Prostate gland (tissue), 2 donors: ENCODE measurements at regions not wholly inside any gene's neighbourhood (a gene's known extent, or its start where the extent isn't known, plus 50 kb on each side); places are given as distances from the start of the nearest gene placed in this dataset.

Experiments used
- DNase-seq: peaks from one replicate; pipeline ENCODE4 v3.0.0-alpha.2; 2019; ENCODE audit warnings: low spot score
- H3K27ac ChIP-seq, 2 donors: fragments of 200-600 bp; sonication (generic); 2 replicates each; pipeline ENCODE4 v1.5.1; 2017 to 2019
- H3K27me3 ChIP-seq: fragments of 200-600 bp; sonication (generic); replicated peaks from 2 replicates; pipeline ENCODE4 v1.5.1; 2019; ENCODE audit not compliant: insufficient read depth
- H3K36me3 ChIP-seq, 2 donors: fragments of 200-600 bp; sonication (generic); 1 replicate in 1 of 2; 2 replicates in 1 of 2; pipeline versions ENCODE4 v1.5.1 to v1.8.1; 2017 to 2019
- H3K4me1 ChIP-seq: fragments of 200-600 bp; sonication (generic); replicated peaks from 2 replicates; pipeline ENCODE4 v1.5.1; 2019
- H3K4me3 ChIP-seq, 2 donors: fragments of 200-600 bp; sonication (generic); 2 replicates each; pipeline ENCODE4 v1.5.1; 2017 to 2019
- H3K9me3 ChIP-seq: fragments of 200-600 bp; sonication (generic); 2 replicates; pipeline ENCODE4 v1.5.1; 2017
- CTCF ChIP-seq, 4 experiments: fragments of 200-600 bp in 2 of 4; fragments of 450-650 bp in 2 of 4; sonication (generic) in 2 of 4; IDR thresholded peaks; 1 replicate in 3 of 4; 2 replicates in 1 of 4; pipeline ENCODE4 v1.5.1; 2016 to 2019; ENCODE audit warnings: antibody characterized with exemption in 4 of 4, mild to moderate bottlenecking in 2 of 4, moderate library complexity in 2 of 4
- POLR2A ChIP-seq: fragments of 450-650 bp; IDR thresholded peaks from one replicate; pipeline ENCODE4 v1.6.1; 2016; ENCODE audit warnings: antibody characterized with exemption, mild to moderate bottlenecking
- POLR2AphosphoS5 ChIP-seq: sonication (generic); formaldehyde crosslinking; IDR thresholded peaks from one replicate; pipeline ENCODE4 v1.6.1; 2017; ENCODE audit warnings: antibody characterized with exemption
- WGBS: methylation state at CpG from one replicate; pipeline ENCODE4 v1.1.5; 2018; 5-methylcytosine and 5-hydroxymethylcytosine counted together
- intact Hi-C: fragments of 100-400 bp; cut with DNase I; formaldehyde crosslinking; loops from one replicate; pipeline ENCODE4 v1.14.2; 2022

DNA sequence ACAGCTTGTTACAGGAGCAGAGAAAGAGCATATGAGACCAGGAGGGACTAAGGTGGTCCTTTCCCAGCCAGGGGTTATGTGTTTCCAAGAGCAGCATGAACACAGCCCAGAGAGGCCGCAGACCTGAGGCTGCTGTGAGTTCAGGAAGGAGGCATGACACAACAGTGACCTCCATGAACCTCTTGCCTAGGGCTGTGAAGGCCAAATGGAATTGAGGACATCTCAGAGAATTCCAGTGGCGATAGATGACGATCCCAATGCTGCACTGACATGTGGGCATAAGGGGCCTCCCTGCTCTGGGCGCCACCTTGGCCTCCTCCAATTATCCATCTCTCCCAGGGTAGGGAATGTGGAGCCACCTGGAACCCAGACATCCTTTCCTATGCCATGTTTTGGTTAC lies 79.9 kb upstream of the FUCA2 start:
- intact Hi-C loops, result no loop called here
- DNase-seq, result no peak
- Histone ChIP-seq H3K4me1 (no peaks in the 10 kb centered on the region), H3K27ac (no peak overlapping the region), H3K27me3 (no peaks in the 10 kb centered on the region), H3K4me3 (no peak overlapping the region), H3K9me3 (no peaks in the 10 kb centered on the region), H3K36me3 (no peaks in the 10 kb centered on the region)
- 95% methylated on average over 4 of the region's 4 CpGs for WGBS
- TF ChIP-seq POLR2AphosphoS5, result no peak
- no peak for TF ChIP-seq POLR2A
- no peak for TF ChIP-seq CTCF (IDR thresholded peaks at IDR 0.05)

- Histone ChIP-seq H3K9me3 (no peaks in the 10 kb centered on the region), H3K27me3 (no peaks in the 10 kb centered on the region), H3K4me3 (no peak overlapping the region), H3K4me1 (no peaks in the 10 kb centered on the region), H3K36me3 (no peaks in the 10 kb centered on the region), H3K27ac (no peak overlapping the region)
- WGBS, result 91% methylated on average over 4 of the region's 4 CpGs
- DNase-seq, result no peak
- intact Hi-C loops, result no loop called here
- TF ChIP-seq POLR2AphosphoS5, result no peak
- TF ChIP-seq CTCF (IDR thresholded peaks at IDR 0.05), result no peak
- TF ChIP-seq POLR2A, result no peak
Measured at GRCh38 chr6:143589162-143589561, 77.6 kb upstream of the FUCA2 start.

DNA sequence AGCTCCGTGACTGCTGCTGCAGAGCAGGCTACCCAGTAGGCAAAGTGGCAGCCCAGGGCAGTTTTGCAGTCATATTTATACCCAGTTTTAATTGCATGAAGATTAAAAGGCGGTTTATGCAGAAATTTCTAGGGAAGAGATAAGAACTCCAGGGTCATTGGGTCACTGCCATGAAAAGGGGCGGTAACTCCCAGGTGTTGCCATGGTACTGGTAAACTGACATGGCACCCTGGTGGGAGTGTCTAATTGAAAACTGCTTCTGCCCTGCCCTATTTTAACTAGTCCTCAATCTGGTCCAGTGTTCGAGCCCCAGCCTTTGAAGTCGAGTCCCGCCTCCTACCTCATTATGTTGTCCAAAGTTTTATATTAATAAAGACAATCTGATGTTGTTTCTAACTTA lies 75.0 kb upstream of the FUCA2 start:
- no peak overlapping the region for H3K4me3 ChIP-seq
- H3K9me3 ChIP-seq, result no peaks in the 10 kb centered on the region
- TF ChIP-seq POLR2AphosphoS5, result no peak
- TF ChIP-seq CTCF (IDR thresholded peaks at IDR 0.05), result no peak
- TF ChIP-seq POLR2A, result no peak
- intact Hi-C loops, result no loop called here
- H3K4me1 ChIP-seq, result no peaks in the 10 kb centered on the region
- WGBS, result 92% methylated on average over 6 of the region's 6 CpGs
- DNase-seq, result no peak
- H3K27me3 ChIP-seq, result no peaks in the 10 kb centered on the region
- no peak overlapping the region for H3K27ac ChIP-seq
- no peaks in the 10 kb centered on the region for H3K36me3 ChIP-seq

DNA sequence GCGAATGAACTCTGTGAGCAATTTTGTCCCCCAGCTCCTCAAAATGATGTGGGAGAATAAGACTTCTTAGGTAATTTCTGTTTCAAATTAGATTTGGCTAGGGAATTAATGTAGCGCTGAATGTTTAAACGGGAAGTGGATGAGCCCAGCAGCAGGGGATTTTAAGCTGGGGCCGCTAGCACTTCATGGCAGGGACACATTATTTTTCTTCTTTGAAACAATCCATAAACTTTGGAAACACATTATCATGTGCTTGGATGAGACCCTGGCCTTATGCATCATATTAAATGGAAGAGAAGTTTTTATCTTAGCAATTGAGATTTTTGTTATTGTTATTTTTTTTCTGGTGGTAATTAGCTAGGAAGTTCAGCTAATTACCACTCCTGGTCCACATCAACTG lies 74.2 kb upstream of the FUCA2 start:
- Histone ChIP-seq H3K27me3 (no peaks in the 10 kb centered on the region), H3K36me3 (no peaks in the 10 kb centered on the region), H3K9me3 (no peaks in the 10 kb centered on the region), H3K4me3 (no peak overlapping the region), H3K4me1 (no peaks in the 10 kb centered on the region), H3K27ac (no peak overlapping the region)
- WGBS, result 88% methylated on average over 4 of the region's 4 CpGs
- TF ChIP-seq CTCF (IDR thresholded peaks at IDR 0.05) (no peak), POLR2AphosphoS5 (no peak), POLR2A (no peak)
- no peak for DNase-seq
- intact Hi-C loops, result no loop called here

- H3K4me1 ChIP-seq, result no peaks in the 10 kb centered on the region
- intact Hi-C loops, result no loop called here
- H3K36me3 ChIP-seq, result no peaks in the 10 kb centered on the region
- no peak for DNase-seq
- no peak overlapping the region for H3K4me3 ChIP-seq
- no peaks in the 10 kb centered on the region for H3K27me3 ChIP-seq
- TF ChIP-seq POLR2A, result no peak
- TF ChIP-seq CTCF (IDR thresholded peaks at IDR 0.05), result no peak
- no peak for TF ChIP-seq POLR2AphosphoS5
- H3K9me3 ChIP-seq, result no peaks in the 10 kb centered on the region
- WGBS, result 100% methylated on average over 1 of the region's 1 CpG
- no peak overlapping the region for H3K27ac ChIP-seq
Measured at GRCh38 chr6:143585241-143585640, 73.7 kb upstream of the FUCA2 start.
